Tibial nerve (tissue), 4 donors: ENCODE measurements at regions not wholly inside any gene's neighbourhood (a gene's known extent, or its start where the extent isn't known, plus 50 kb on each side); places are given as distances from the start of the nearest gene placed in this dataset.

Source experiments
- DNase-seq, 2 donors: peaks; one replicate each; pipeline ENCODE4 v3.0.0-alpha.2; 2019; ENCODE audit warnings: low spot score in 2 of 2
- H3K27ac ChIP-seq, 4 donors: fragments of 200-600 bp; sonication (generic) in 3 of 4; one replicate each; pipeline ENCODE4 v1.5.1; 2017 to 2019; ENCODE audit warnings: mild to moderate bottlenecking in 1 of 4
- H3K27me3 ChIP-seq, 2 donors: fragments of 200-600 bp; sonication (generic) in 1 of 2; one replicate each; pipeline versions ENCODE4 v1.5.1 to v1.6.0; 2017 to 2019
- H3K36me3 ChIP-seq, 3 donors: fragments of 200-600 bp; sonication (generic); one replicate each; pipeline ENCODE4 v1.5.1; 2018 to 2019
- H3K4me1 ChIP-seq, 4 donors: fragments of 200-600 bp; sonication (generic) in 3 of 4; one replicate each; pipeline ENCODE4 v1.5.1; 2017 to 2019
- H3K4me3 ChIP-seq, 4 donors: fragments of 200-600 bp; sonication (generic) in 3 of 4; one replicate each; pipeline ENCODE4 v1.5.1; 2017 to 2019; ENCODE audit warnings: mild to moderate bottlenecking in 1 of 4, moderate library complexity in 1 of 4
- H3K9me3 ChIP-seq, 4 donors: fragments of 200-600 bp; sonication (generic) in 3 of 4; one replicate each; pipeline ENCODE4 v1.5.1; 2017 to 2019
- CTCF ChIP-seq, 5 experiments: fragments of 200-600 bp in 3 of 5; fragments of 450-650 bp in 2 of 5; sonication (generic) in 3 of 5; IDR thresholded peaks; one replicate each; pipeline ENCODE4 v1.5.1; 2016 to 2019; ENCODE audit warnings: antibody characterized with exemption in 5 of 5, mild to moderate bottlenecking in 3 of 5, moderate library complexity in 2 of 5
- EP300 ChIP-seq, 2 donors: sonication (generic); formaldehyde crosslinking; IDR thresholded peaks; one replicate each; pipeline ENCODE4 v1.6.1; 2017; ENCODE audit warnings: antibody characterized with exemption in 2 of 2, mild to moderate bottlenecking in 1 of 2
- POLR2A ChIP-seq, 2 donors: fragments of 450-650 bp; IDR thresholded peaks; one replicate each; pipeline ENCODE4 v1.6.1; 2017; ENCODE audit warnings: antibody characterized with exemption in 2 of 2, mild to moderate bottlenecking in 2 of 2, moderate library complexity in 2 of 2
- WGBS, 2 donors: methylation state at CpG; one replicate each; pipeline ENCODE4 v1.1.5; 2018; 5-methylcytosine and 5-hydroxymethylcytosine counted together

DNA sequence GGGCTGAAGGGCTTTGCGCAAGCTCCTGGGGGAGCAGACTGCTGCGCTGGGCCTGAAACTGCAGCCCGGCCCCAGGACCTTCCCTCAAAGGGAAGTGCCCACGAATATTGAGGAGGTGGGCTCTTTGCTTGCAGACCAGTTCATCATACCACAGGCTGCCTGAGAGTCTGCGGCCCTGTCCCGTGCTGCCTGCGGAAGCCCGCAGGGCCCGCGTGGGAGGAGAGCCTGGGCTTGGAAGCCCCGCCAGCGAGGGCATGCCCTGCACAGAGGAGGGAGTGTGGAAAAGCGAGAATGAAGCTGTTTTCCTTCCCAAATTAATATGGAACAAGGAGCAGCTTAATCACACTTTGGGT lies 83.6 kb upstream of the MKI67 start:
- TF ChIP-seq EP300 (IDR thresholded peaks at IDR 0.05): no peak
- TF ChIP-seq CTCF (IDR thresholded peaks at IDR 0.05): no peak
- TF ChIP-seq POLR2A (IDR thresholded peaks at IDR 0.05): no peak
- H3K36me3 ChIP-seq: no peaks in the 10 kb centered on the region
- peak overlapping the region in 2 of 4 donors; percentile 63 to 69 for H3K4me3 ChIP-seq
- DNase-seq: no peak
- 67 to 82% methylated on average over 13 of the region's 13 CpGs for WGBS, 2 donors
- peaks cover 0 to 18% (median 0%) of the 10 kb centered on the region in 4 donors for H3K4me1 ChIP-seq
- H3K27ac ChIP-seq: no peak overlapping the region
- no peaks in the 10 kb centered on the region for H3K9me3 ChIP-seq
- peaks cover 0 to 12% of the 10 kb centered on the region in 2 donors for H3K27me3 ChIP-seq

- Histone ChIP-seq H3K27me3 (peaks cover 0 to 12% of the 10 kb centered on the region in 2 donors), H3K4me3 (peak overlapping the region; percentile 40 to 69 (median 59)), H3K9me3 (no peaks in the 10 kb centered on the region), H3K4me1 (peaks cover 0 to 18% (median 0%) of the 10 kb centered on the region in 4 donors), H3K27ac (peak overlapping the region; percentile 34 to 78 (median 56)), H3K36me3 (no peaks in the 10 kb centered on the region)
- WGBS, 2 donors: 5 to 8% methylated on average over 15 to 27 of the region's 91 CpGs
- peak; percentile 29 to 37 for DNase-seq
- no peak for TF ChIP-seq EP300 (IDR thresholded peaks at IDR 0.05)
- TF ChIP-seq POLR2A (IDR thresholded peaks at IDR 0.05): no peak
- TF ChIP-seq CTCF (IDR thresholded peaks at IDR 0.05): peak; percentile 25 to 85 (median 77)
These were observed 84.2 kb upstream of the MKI67 start for GRCh38 chr10:128210215-128211063.

GRCh38 chr10:128211064-128211504 lies 84.9 kb upstream of the MKI67 start:
- TF ChIP-seq EP300 (IDR thresholded peaks at IDR 0.05) (no peak), POLR2A (IDR thresholded peaks at IDR 0.05) (no peak), CTCF (IDR thresholded peaks at IDR 0.05) (no peak)
- H3K4me3 ChIP-seq: peak overlapping the region in 2 of 4 donors; percentile 63 to 69
- no peaks in the 10 kb centered on the region for H3K36me3 ChIP-seq
- no peak for DNase-seq
- 73 to 82% methylated on average over 15 to 25 of the region's 25 CpGs for WGBS, 2 donors
- peaks cover 0 to 18% (median 0%) of the 10 kb centered on the region in 4 donors for H3K4me1 ChIP-seq
- H3K27me3 ChIP-seq: peaks cover 0 to 11% of the 10 kb centered on the region in 2 donors
- no peaks in the 10 kb centered on the region for H3K9me3 ChIP-seq
- peak overlapping the region in 1 of 4 donors; percentile 78 for H3K27ac ChIP-seq

DNA sequence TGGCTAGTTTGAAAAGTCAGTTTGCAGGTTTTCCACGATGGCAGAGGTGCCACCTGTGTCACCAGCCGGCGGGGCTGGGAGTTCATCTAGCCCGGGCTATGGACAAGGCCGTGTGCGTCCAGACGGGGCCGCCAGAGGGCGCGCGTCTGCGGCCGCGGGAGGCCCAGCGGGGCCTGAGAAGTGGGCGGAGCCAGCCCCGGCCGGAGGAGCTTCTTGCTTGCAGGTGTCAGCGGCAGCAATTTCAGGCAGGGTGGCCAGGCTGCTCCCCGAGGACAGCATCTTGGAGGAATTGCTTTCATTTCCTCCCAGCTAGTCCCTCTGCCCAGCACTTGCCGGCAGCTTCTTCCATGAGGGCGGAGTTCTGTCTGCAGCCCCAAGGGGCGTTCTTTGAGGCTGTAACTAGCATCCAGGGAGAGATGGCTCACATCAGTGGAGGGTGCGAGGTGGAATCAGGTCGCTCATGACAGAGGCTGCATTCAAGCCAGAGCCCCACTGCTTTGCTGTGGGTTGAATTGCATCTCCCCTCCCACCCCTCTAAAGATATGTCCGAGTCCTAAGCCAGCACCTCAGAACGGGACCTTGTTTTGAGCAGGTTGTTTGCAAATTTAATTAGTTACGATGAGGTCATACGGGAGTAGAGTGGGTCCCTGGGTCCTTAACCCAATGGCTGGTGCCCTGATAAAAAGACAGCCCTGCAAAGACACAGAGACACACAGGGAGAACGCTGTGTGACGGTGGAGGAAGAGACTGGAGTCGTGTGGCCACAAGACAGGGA lies 85.9 kb upstream of the MKI67 start:
- DNase-seq: peak; percentile 59 to 64
- Histone ChIP-seq H3K36me3 (no peaks in the 10 kb centered on the region), H3K9me3 (no peaks in the 10 kb centered on the region), H3K27me3 (peaks cover 0 to under 1% of the 10 kb centered on the region in 2 donors), H3K27ac (no peak overlapping the region), H3K4me1 (peaks cover 0 to 18% (median 0%) of the 10 kb centered on the region in 4 donors), H3K4me3 (peak overlapping the region in 1 of 4 donors; percentile 32)
- WGBS, 2 donors: 18 to 19% methylated on average over 29 to 31 of the region's 32 CpGs
- no peak for TF ChIP-seq EP300 (IDR thresholded peaks at IDR 0.05)
- peak; percentile 81 to 91 (median 84) for TF ChIP-seq CTCF (IDR thresholded peaks at IDR 0.05)
